Common myeloid progenitor, CD34-positive (primary cell): ENCODE measurements at regions not wholly inside any gene's neighbourhood (a gene's known extent, or its start where the extent isn't known, plus 50 kb on each side); places are given as distances from the start of the nearest gene placed in this dataset.
A peak's percentile ranks its signal among the peaks of the same experiment; 100 is the strongest.

ENCODE experiments used
- CTCF ChIA-PET: fragments of 350-600 bp; sonication (Branson Sonifier 250); formaldehyde crosslinking; loops from one replicate; lab custom pipeline; 2021; ENCODE audit warnings: antibody characterized with exemption; lab: Charles Lee
- POLR2A ChIA-PET: fragments of 350-600 bp; sonication (Branson Sonifier 250); formaldehyde crosslinking; loops from one replicate; lab custom pipeline; 2021; ENCODE audit warnings: antibody characterized with exemption; lab: Charles Lee
- DNase-seq, 3 donors: peaks; one replicate each; pipeline versions ENCODE4 v3.0.0 to v3.0.0-alpha.2; 2013
- H3K27ac ChIP-seq, 2 experiments: 1 replicate in 1 of 2; 2 replicates in 1 of 2; pipeline ENCODE4 v1.7.0; 2013; ENCODE audit warnings: inconsistent platforms in 2 of 2, low read length in 2 of 2, mild to moderate bottlenecking in 2 of 2, low read depth in 1 of 2, moderate library complexity in 1 of 2; ENCODE audit not compliant: severe bottlenecking in 2 of 2, insufficient read depth in 1 of 2, poor library complexity in 1 of 2
- H3K27me3 ChIP-seq, 5 experiments: replicated peaks in 2 of 5; 1 replicate in 3 of 5; 2 replicates in 2 of 5; pipeline versions ENCODE4 v1.6.1 to v1.7.0; 2013; ENCODE audit warnings: low read length in 4 of 5, mild to moderate bottlenecking in 2 of 5, moderate library complexity in 2 of 5, inconsistent platforms in 1 of 5; ENCODE audit not compliant: insufficient read depth in 5 of 5, control insufficient read depth in 4 of 5
- H3K36me3 ChIP-seq, 4 experiments: 1 replicate in 2 of 4; 2 replicates in 2 of 4; pipeline versions ENCODE4 v1.6.1 to v1.7.0; 2013; ENCODE audit warnings: low read length in 3 of 4, control low read depth in 1 of 4, mild to moderate bottlenecking in 1 of 4; ENCODE audit not compliant: control insufficient read depth in 4 of 4, insufficient read depth in 4 of 4
- H3K4me1 ChIP-seq, 4 experiments: 1 replicate in 3 of 4; 2 replicates in 1 of 4; pipeline versions ENCODE4 v1.6.1 to v1.7.1; 2013; ENCODE audit warnings: low read length in 3 of 4, mild to moderate bottlenecking in 3 of 4, control low read depth in 1 of 4, inconsistent platforms in 1 of 4, moderate library complexity in 1 of 4; ENCODE audit not compliant: control insufficient read depth in 4 of 4, insufficient read depth in 4 of 4; ENCODE audit errors: control extremely low read depth in 1 of 4
- H3K4me3 ChIP-seq, 7 experiments: 1 replicate in 4 of 7; 2 replicates in 3 of 7; pipeline versions ENCODE4 v1.5.1 to v1.7.0; 2013; ENCODE audit warnings: mild to moderate bottlenecking in 7 of 7, low read length in 6 of 7, moderate library complexity in 6 of 7, inconsistent platforms in 2 of 7, low read depth in 2 of 7, control low read depth in 1 of 7; ENCODE audit not compliant: insufficient read depth in 4 of 7, control insufficient read depth in 1 of 7; ENCODE audit errors: extremely low read depth in 1 of 7
- H3K9me3 ChIP-seq, 5 experiments: 1 replicate in 4 of 5; 2 replicates in 1 of 5; pipeline versions ENCODE4 v1.6.1 to v1.7.1; 2013; ENCODE audit warnings: low read length in 4 of 5, mild to moderate bottlenecking in 2 of 5, inconsistent platforms in 1 of 5, low read depth in 1 of 5, moderate library complexity in 1 of 5; ENCODE audit not compliant: control insufficient read depth in 4 of 5, insufficient read depth in 2 of 5; ENCODE audit errors: control extremely low read depth in 1 of 5
- WGBS: methylation state at CpG from one replicate; pipeline ENCODE4 v1.1.5; 2013; ENCODE audit not compliant: insufficient coverage; 5-methylcytosine and 5-hydroxymethylcytosine counted together

- peaks cover 23 to 46% (median 33%) of the 10 kb centered on the region in 4 experiments for H3K4me1 ChIP-seq
- POLR2A ChIA-PET: no interaction called here
- DNase-seq: no peak
- H3K27ac ChIP-seq: no peak overlapping the region
- H3K4me3 ChIP-seq: no peak overlapping the region
- H3K36me3 ChIP-seq: no peaks in the 10 kb centered on the region
- H3K27me3 ChIP-seq: no peaks in the 10 kb centered on the region
- no peaks in the 10 kb centered on the region for H3K9me3 ChIP-seq
- CTCF ChIA-PET: no interaction called here
- 100% methylated on average over 3 of the region's 3 CpGs for WGBS
Observed at GRCh38 chr5:87119588-87119987, 148.1 kb upstream of the RASA1 start.

DNA sequence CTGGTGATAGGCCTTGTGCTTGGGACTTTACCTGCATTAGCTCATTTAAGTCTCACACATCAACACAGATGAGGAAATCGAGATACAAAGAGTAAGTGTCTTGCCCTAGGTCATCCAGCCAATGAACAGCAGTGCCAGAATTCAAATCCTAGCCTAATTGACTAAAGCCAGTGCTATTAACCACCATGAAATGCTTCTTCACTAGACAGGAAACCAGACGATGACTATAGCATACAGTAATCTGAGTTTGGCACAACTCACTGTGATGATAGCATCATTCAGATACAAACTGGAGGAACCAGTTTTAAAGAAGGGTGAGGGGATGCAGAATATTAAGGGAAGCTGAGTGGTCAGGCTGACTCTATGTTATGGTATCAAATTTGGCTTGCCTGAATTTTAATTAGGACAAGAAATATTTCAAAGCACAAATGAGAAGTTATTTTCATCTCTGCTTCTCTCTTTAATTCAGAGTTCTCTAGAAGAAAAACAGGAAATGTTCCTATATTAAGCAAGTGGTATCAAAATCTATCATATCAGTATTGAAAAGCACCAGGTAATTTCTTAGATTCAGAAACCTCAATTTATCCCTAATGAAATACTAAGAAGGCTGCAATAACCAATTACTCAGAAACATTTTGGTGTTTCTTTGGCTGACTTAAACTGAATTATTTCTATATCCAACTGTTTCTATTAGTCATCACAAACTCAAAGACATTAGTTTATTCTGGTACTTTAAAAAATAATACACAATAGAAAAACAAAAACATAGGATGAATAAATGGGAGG is 147.0 kb upstream of the RASA1 start:
- POLR2A ChIA-PET: no interaction called here
- peak in 2 of 3 donors; percentile 65 to 82 for DNase-seq
- 50% methylated on average over 2 of the region's 2 CpGs for WGBS
- Histone ChIP-seq H3K27me3 (no peaks in the 10 kb centered on the region), H3K9me3 (no peaks in the 10 kb centered on the region), H3K27ac (no peak overlapping the region), H3K4me1 (peaks cover 23 to 39% (median 31%) of the 10 kb centered on the region in 4 experiments), H3K4me3 (peak overlapping the region in 1 of 7 experiments; percentile 8), H3K36me3 (no peaks in the 10 kb centered on the region)
- CTCF ChIA-PET: no interaction called here

DNA sequence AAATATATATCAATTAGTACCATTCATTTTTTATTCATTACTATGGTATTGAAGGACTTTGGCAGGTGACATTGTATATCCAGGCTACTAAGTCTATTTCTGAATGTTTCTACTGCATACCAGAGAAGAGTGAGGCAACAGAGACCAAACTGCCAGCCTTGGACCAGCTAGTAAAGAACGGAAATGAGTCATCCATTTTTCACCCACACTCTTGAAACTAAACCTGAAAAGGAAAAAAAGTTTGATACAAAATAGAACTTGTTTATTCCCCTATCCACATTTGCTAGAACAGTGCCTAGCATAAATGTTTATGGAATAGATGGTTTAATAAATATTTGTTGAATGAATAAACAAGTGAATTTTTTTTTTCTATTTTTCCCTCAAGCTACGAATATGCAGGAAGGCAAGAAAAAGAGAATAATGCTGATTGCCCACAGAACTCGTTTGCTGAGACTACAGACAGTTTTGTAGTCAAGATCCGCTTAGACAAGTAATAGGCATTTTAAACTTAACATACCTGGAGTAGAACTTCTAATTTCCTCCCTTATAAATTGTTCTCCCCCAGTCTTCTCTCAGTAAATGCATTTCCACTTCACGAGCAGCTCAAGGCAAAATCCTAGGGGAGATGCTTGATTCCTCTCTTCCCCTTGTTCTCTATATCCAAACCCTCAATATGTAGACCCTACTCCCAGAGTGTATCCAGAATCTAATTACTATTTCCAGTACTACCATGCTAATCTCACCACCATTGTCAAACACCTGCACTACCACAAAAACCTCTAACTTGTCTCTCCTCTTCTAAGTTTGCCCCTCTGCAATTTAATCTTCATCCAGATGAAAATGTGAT is 146.2 kb upstream of the RASA1 start:
- H3K27me3 ChIP-seq: no peaks in the 10 kb centered on the region
- H3K36me3 ChIP-seq: no peaks in the 10 kb centered on the region
- peak overlapping the region in 1 of 7 experiments; percentile 6 for H3K4me3 ChIP-seq
- peaks cover 21 to 36% (median 30%) of the 10 kb centered on the region in 4 experiments for H3K4me1 ChIP-seq
- ChIA-PET CTCF (no interaction called here), POLR2A (no interaction called here)
- H3K27ac ChIP-seq: no peak overlapping the region
- DNase-seq: peak; percentile 67 to 93 (median 90)
- 82% methylated on average over 2 of the region's 5 CpGs for WGBS
- H3K9me3 ChIP-seq: no peaks in the 10 kb centered on the region

GRCh38 chr5:87122151-87122977 is 145.3 kb upstream of the RASA1 start:
- H3K4me3 ChIP-seq: no peak overlapping the region
- no peaks in the 10 kb centered on the region for H3K36me3 ChIP-seq
- no peaks in the 10 kb centered on the region for H3K9me3 ChIP-seq
- ChIA-PET CTCF (no interaction called here), POLR2A (no interaction called here)
- H3K27ac ChIP-seq: no peak overlapping the region
- H3K27me3 ChIP-seq: no peaks in the 10 kb centered on the region
- no peak for DNase-seq
- peaks cover 21 to 40% (median 30%) of the 10 kb centered on the region in 4 experiments for H3K4me1 ChIP-seq
- 100% methylated on average over 3 of the region's 4 CpGs for WGBS

DNA sequence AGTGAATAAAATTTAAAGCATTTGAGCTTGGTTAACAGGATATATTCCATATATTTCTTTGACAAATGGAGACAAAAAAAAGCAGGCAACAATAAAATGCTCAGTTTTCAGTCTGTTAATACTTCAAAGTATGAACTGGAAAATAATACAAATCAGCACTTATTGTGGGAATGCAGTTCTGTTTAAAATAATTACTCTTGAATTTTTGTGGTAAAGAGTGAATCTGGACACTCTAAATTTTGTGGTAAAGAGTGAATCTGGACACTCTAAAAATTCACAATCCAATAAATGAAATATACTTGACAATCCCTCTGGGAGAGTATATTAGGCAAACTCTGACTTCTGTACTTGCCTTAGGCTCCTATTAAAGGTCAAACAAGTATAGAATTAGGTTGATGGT is 141.9 kb upstream of the RASA1 start:
- DNase-seq: no peak
- ChIA-PET POLR2A (no interaction called here), CTCF (no interaction called here)
- no peaks in the 10 kb centered on the region for H3K36me3 ChIP-seq
- H3K27ac ChIP-seq: no peak overlapping the region
- no peaks in the 10 kb centered on the region for H3K27me3 ChIP-seq
- peaks cover 10 to 22% (median 17%) of the 10 kb centered on the region in 4 experiments for H3K4me1 ChIP-seq
- H3K9me3 ChIP-seq: no peaks in the 10 kb centered on the region
- no peak overlapping the region for H3K4me3 ChIP-seq

GRCh38 chr5:87126869-87127268 is 140.8 kb upstream of the RASA1 start:
- Histone ChIP-seq H3K4me1 (peaks cover 4 to 11% (median 9%) of the 10 kb centered on the region in 4 experiments), H3K9me3 (no peaks in the 10 kb centered on the region), H3K27me3 (no peaks in the 10 kb centered on the region), H3K4me3 (no peak overlapping the region), H3K36me3 (no peaks in the 10 kb centered on the region), H3K27ac (no peak overlapping the region)
- ChIA-PET CTCF (interaction anchor here (1.1 kb wide), 1 partner anchor 10 kb away, joined by 3 read pairs; no protein-coding TSS in a partner anchor), POLR2A (no interaction called here)
- 94% methylated on average over 3 of the region's 3 CpGs for WGBS
- DNase-seq: no peak
